ENCODE measurements at regions not wholly inside any gene's neighbourhood (a gene's known extent, or its start where the extent isn't known, plus 50 kb on each side); places are given as distances from the start of the nearest gene placed in this dataset.
A peak's percentile ranks its signal among the peaks of the same experiment; 100 is the strongest.
"Not testable (repeated sequence)": the region's sequence is repeated elsewhere in the genome, so short reads cannot be mapped to it uniquely, and the experiment has no call there.

DNA sequence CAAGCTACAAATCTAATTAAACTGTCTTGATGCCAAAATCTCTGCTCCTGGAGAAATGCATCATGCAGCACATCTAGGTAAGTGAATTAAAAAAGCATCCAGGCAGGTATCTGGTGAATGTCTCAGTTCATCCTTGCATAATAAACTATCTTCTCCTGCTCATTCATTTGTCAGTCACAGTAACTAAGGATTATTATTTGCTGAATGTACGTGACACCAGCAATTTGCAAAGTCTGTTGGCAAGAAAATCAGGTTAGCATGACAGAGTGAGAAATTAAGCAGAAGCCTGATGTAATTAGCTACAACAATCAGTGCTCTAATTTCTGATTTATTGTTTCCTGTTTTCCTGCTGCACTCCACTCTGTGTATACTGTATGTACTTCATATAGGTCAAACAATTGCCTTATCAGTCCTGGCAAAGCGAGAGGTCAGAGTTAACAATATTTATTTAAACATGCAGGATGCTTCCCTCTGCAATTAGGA is 213.6 kb downstream of the FBXO8 start:
- no peak for DNase-seq (ENCODE audit: low spot score)

DNA sequence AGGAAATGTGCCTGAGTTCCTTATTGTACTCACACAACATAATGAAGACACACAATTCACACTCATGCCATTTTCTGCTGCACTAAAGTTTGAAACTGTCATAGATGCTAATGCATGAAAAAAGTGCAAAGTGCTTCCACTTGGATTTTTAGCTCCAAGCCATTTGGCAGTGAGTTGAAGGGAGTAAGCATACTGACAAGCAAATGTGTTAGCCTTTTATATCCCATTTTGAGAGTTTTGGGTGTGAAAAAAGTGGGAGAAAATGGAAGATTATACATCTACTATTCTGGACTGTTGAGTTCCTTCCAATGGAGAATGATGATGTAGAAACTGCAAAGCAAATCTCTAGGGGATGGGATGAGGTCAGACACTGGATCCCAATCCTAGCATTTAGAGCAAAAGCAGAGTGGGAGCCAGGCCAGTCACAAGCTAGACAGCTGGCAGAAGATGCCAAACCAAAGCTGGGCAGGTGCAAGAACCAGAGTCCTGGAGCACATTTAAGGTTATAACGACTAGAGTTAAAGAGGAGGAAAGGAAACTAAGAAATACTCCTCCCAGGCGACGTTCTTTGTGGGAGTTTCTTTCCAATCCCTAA is 216.8 kb downstream of the FBXO8 start:
- DNase-seq (ENCODE audit: low spot score), result no peak

DNA sequence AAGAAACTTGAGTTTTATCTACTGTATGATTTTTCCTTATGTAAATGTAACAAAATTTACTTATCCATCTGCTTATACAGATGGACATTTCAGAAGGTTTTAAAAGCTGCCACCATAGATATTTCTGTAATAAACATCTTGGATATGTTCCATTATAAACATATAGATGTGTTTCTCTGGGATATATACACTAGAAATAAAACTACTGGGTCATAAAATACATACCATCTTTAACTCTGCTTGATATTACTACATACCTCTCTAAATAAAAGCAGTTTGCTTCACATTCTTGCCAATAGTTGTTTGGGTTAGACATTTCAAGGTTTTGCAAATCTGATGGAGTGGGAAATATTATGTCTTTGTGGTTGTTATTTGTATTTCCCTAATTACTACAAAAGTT is 220.6 kb downstream of the FBXO8 start:
- no peak for DNase-seq (ENCODE audit: low spot score)

DNA sequence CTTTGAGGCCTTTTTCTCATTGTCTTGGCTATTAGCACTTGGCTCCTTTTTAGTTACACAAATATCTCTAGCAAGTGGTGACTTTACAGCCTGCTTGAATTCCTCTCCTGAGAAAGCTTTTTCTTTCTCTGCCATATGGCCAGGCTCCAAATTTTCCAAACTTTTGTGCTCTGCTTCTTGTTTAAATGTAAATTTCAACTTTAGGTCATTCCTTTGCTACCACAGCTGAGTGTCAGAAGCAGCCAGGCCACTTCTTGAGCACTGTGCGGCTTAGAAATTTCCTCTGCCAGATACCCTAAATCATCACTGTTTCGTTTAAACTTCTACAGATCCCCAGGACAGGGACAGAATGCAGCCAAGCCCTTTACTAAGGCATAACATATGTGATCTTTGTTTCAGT is 222.4 kb downstream of the FBXO8 start:
- DNase-seq (ENCODE audit: low spot score), result no peak

DNA sequence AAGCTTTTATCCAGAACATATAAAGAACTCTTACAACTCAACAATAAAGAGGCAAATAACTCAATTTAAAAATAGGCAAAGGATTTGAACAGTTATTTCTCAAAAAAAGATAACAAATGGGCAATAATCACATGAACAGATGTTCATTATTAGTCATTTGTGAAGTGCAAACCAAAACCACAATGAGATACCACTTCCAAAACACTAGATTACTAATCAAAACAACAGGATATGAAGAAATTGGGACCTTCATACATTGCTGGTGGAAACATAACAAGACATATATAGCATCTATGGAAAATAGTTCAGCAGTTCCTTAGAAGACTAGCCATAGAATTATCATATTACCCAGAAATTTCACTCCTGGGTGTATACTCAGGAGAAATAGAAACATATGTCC is 224.6 kb downstream of the FBXO8 start:
- peak; percentile 3 for DNase-seq (ENCODE audit: low spot score)

DNA sequence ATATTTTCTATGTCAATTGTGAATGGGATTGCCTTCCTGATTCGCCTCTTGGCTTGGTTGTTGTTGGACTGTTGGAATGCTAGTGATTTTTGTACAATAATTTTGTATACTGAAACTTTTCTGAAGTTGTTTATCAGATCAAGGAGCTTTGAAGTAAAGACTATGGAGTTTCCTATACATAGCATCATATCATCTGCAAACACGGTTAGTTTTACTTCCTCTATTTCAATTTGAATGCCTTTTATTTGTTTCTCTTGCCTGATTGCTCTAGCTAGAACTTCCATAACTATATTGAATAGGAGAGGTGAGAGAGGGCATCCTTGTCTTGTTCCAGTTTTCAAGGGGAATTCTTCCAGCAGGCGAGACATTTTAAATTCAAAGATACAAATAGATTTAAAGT is 226.5 kb downstream of the FBXO8 start:
- no peak for DNase-seq (ENCODE audit: low spot score)

DNA sequence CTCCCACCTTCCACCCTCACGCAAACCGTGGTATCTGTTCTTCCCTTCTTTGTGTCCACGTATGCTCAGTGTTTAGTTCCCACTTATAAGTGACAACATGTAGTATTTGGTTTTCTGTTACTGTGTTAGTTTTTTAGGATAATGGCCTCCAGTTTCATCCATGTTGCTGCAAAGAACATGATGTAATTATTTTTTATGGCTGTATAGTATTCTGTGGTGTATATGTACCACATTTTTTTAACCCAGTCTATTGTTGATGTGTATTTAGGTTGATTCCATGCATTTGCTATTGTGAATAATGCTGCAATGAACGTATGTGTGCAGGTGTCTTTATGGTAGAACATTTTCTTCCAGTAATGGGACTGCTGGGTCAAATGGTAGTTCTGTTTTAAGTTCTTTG is 228.1 kb downstream of the FBXO8 start:
- DNase-seq (ENCODE audit: low spot score), result no peak

DNA sequence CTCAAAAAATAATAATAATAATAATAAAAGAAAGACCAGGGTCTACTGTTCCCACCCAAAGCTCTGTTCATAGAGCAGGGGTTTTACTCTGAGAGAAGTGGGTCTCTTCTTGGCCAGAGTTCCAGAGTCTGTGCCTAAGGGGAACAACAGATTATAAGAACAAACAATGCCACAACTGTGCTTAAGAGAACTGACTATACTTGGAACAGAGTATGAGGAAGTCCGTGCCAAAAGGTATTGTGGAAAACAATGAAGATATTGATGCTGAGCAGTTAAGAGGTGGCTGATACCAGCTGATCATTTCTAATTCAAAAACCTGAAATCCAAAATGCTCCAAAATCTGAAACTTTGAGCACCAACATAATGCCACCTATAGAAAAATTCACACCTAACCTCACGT is 229.6 kb downstream of the FBXO8 start:
- no peak for DNase-seq (ENCODE audit: low spot score)

DNA sequence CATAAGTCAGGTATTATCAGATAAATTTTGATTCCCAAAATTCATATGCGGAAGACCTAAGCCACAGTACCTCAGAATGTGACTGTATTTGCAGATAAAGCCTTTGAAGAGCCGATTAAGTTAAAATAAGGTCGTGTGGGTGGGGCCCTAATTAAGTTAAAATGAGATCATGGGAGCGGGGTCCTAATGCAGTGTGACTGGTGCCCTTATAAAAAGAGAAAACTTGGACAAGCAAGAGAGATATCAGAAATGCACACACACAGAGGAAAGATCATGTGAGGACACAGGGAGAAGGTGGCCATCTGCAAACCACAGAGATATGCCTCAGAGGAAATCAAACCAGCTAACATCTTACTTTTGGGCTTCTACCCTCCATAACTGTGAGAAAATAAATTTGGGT is 236.1 kb downstream of the FBXO8 start:
- no peak for DNase-seq (ENCODE audit: low spot score)

DNA sequence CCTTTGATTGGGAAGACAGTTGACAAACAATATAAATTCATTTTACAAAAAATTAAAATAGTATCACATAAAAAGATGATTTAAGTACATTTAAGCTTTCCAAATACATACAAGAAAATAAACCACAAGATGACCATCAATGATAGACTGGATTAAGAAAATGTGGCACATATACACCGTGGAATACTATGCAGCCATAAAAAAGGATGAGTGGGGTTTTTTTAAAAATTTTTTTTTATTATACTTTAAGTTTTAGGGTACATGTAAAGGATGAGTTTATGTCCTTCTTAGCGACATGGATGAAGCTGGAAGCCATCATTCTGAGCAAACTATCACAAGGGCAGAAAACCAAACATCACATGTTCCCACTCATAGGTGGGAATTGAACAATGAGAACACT is 237.6 kb downstream of the FBXO8 start:
- DNase-seq (ENCODE audit: low spot score), result not testable (repeated sequence)

DNA sequence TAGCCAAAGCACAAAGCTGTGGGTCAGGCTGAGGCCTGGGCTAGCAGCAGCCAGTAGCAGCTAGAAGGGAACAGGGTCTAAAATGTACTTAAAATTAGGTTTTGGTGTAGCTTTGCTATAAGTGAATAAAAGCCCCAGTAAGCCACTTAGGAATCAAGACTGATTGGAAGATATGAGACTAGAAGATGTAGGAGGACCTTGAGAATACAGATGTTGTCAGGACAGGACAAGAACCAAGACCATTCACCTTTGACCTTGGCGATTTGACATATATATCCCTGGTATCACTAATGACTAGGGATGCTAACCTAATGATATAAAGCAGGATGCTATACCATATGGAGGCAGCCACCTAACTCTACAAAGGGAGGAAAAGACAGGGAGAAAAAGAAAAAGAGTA is 238.1 kb downstream of the FBXO8 start:
- DNase-seq (ENCODE audit: low spot score), result no peak

DNA sequence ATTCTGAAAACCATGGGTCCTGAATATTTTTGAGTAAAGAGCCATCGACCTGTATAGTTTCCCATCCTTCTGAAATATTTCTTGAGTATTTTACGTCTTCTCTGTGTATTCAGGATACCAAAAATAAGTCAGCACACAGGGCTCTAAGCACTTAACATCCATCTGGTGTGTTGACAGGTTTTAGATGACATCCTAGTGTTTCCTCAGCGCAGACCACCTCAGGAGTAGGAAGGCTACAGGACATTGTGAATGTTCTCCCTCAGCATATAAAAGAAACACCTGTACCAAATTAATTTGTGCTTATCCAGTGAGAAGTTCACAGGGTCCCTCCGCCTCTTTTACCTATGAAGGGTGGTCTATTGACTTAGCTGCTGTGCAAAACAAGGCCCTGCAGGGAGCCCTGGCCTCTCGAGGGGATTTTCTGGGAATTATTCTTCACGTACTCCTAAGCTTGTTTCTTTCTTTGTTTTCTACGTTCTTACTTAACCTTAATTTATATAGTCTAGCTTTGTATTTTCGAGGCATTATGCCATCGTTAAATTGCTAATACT is 241.8 kb downstream of the FBXO8 start:
- DNase-seq (ENCODE audit: low spot score), result no peak

DNA sequence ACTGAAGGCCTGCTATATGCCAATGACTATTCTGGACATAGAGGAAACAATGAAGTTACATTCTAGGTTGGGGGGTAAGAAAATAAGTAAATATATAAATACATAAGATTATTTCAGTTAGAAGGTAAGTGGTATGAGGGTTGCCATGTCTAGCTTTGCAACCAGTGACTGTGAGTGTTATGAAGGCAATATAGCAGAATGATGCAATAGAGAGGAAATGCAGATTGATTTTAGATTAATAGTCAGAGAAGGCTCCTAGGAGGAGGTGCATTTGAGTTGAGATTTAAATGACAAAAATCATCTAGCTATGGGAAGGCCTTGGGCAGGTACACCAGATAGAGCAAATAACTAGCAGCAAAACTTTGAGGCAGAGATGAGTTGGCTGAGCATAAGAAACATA is 243.2 kb downstream of the FBXO8 start:
- DNase-seq (ENCODE audit: low spot score), result no peak

DNA sequence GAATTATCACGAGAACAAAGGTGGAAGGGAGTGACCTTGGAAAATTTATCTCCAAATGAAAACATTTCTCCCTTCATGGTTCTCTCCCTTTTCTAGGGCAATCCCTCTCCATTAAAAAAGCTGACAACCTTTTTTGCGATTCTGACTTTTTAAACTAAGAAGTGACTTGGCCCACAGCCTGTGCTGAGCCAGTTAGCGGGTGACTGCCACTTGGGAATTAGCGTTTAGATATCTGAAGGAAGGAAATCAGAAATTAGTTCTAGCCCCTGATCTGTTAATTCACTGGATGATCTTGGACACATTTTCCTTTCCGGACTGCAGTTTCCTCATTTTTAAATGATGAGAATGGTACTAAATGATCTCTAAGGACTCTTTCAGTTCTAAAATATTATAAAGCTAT is 245.0 kb downstream of the FBXO8 start:
- DNase-seq (ENCODE audit: low spot score), result no peak

DNA sequence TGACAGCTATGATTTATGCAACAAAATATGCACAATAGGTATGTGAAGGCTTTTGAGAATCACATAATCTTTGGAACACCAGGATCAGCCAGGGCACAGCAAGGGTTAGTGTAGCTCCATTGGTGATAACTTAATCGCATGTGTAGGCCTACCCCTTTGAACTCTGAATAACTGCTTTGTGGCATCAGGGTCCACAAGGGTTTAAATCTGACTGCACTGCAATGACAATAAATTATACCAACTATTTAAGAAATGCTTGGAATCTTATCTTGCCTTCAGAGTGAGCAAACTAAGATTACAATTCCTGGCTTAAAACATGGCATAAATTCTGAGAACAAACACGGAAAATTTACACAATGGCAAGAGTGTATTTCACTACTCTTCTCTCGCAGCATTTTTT is 245.8 kb downstream of the FBXO8 start:
- DNase-seq (ENCODE audit: low spot score), result no peak

DNA sequence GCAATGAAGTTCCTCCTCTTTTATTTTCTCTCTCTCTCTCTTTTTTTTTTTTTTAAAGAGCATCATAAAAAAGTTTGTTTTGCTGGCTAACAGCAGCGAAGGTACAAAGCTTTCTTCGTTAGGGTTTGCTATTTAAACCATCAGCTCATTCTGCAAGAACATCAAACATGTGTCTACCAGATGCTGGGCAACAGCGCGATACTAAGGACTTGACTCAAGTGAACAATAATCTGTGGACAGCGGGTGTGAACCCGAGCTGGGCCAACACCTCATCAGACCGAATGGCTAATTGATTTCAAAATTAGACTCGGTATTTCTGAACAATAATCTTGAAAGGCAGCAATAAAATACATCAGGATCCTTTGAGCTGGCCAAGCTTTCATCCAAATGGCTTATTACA is 246.4 kb downstream of the FBXO8 start:
- no peak for DNase-seq (ENCODE audit: low spot score)

DNA sequence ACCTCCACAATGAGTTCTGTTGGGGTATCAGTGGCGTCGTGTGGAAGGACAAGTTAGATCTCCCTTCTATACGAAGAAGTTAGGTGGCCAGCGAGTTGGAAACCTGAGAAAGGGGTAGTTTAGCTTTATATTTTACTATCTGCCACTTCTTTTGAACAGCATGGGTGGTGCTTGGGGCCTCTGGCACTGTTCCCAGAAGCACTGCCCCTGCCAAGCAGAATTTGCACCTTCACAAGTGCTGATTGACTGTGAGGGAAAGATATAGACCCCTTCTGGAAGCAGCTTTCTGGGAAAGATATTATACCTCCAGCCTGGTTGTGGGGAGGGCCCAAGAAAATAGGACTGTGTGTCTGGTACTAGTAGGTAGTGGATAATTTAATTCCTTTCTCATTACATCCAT is 246.9 kb downstream of the FBXO8 start:
- no peak for DNase-seq (ENCODE audit: low spot score)

DNA sequence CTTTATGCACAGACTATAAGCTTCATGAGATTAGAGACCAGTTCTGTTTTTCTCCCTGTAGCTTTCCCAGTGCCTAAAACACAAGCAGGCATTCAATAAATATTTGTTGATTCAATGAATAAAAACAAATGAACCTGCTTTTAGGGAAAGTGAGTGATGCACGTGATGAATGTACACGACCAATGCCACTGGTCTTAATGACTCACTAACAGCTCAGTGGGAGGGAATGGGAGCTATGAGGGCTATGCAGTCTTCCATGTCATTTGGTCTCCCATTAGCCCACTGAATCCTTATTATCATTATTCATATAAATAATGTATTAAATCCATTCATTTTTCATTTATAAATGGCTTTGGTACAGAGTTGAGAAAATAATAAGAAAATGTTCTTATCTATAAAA is 247.4 kb downstream of the FBXO8 start:
- no peak for DNase-seq (ENCODE audit: low spot score)

DNA sequence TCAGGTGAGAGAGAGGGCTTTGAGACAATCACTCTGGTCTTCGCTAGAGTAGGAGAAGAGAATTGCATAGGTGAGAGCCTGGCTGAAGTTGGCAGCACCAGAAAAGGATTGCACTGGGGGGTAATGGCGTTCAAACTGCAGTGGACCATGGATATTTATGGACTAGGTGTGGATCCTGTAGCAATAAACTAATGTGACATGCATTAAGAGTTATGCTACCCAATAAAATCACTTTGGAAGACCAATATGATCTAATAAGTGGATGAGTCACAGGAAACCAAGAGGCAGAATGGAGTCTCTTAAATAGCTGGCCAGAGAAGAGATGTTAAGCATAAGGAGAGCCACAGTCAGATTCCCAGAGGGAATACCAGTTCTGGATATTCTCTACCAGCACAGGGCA is 259.8 kb downstream of the FBXO8 start:
- no peak for DNase-seq (ENCODE audit: low spot score)

DNA sequence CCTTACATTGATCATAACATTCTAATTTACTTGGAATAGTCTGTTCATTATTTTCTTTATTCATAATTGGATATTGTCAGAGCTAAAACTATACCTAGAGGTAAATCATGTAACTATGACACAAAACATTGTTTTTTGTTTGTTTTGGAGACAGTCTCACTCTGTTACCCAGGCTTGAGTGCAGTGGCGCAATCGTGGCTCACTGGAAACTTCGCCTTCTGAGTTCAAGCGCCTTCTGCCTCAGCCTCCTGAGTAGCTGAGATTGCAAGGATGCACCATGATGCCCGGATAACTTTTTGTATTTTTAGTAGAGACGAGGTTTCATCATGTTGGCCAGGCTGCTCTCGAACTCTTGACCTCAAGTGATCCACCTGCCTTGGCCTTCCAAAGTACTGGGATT is 265.2 kb downstream of the FBXO8 start:
- DNase-seq (ENCODE audit: low spot score), result no peak

DNA sequence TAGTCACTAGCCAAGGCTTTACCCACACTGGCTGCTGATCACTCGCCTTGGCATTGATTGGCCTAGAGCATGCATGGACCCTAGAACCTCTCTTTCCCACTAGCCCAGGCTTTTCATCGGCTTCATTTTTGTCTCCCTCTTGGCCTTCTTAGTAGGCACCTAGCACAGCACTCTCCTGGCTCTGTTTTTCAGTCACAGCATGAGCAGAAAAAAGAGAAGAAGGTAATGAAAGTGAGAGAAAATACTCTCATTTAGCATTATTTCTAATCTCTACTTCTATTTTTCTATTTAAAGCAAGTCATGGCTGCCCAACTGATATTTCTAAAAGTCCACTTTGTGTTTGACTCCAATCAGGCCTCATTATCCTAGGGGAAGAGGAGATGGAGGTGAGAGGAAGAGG is 267.2 kb downstream of the FBXO8 start:
- DNase-seq (ENCODE audit: low spot score), result no peak

DNA sequence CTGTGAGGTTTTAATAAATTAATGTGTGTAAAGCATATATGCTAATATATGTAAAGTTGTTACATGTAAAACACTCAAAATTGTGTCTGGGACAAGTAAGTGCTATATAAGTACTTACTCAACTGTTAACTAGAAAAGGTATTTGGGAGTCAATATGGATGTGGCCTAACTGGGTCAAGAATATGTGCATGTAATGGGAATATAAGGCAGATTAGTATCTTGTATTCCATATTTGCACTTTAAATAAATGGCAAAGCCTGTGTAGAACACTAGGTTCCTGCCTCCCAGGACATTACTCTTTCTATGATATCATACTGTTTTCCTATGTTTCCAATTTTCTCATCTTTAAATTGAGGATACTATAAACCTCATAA is 270.6 kb downstream of the FBXO8 start:
- no peak for DNase-seq (ENCODE audit: low spot score)

DNA sequence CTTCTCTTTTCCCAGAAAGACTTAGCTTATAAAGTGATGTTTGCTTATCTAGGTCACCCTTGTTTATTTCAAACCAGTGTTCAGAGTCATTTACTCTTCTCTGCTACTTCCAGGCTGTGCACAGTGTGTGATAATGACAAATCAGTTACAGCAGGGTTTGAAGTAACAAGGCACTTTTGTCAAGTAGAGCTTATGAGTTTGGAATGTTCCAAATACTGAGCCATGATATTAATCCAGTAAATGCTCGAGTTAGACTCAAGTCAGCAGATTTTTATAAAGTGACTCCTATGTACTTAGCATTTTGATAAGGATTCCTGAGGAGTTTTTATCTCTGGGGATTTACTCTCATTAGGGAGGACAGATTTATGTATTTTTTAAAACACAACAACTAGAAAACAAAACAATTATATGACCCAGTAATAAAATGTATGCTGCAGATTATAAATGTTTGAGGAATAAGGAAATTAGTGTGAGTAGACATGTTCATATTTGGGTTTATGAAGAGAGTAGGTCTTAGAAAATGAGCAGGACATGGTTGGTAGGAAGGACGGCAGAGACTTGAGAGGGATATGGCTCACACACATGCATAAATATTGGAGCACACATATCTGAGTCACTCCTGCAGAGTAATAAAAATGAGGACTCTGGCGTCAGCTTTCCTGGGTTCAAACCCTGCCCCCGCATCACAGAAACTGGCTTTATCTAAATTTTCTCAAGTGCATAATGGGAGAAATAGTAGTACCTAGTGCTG is 271.2 kb downstream of the FBXO8 start:
- DNase-seq (ENCODE audit: low spot score), result no peak

DNA sequence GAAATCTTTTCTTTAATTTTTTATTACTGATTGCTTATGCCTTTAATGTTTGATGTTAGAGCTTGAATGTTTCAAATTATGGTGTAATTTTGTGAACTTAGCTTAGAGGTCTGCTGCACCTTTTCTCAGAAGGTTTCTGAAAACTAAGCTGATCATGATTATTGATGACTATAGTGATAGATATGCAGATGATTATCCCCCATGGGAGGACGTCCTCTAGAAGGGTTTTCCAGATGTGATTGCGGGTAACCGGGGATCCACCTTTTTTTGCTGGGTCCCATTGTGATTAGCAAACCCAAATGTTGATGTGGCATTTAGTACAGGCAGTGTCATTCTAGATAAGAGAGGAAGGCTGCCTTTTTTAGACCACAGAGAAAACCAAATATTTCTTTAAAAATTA is 272.9 kb downstream of the FBXO8 start:
- DNase-seq (ENCODE audit: low spot score), result no peak
